Neuronal stem cell (in vitro differentiated cells): ENCODE measurements at regions not wholly inside any gene's neighbourhood (a gene's known extent, or its start where the extent isn't known, plus 50 kb on each side); places are given as distances from the start of the nearest gene placed in this dataset.

Experiments used
- DNase-seq: peaks from one replicate; pipeline ENCODE4 v3.0.0-alpha.2; 2013; ENCODE audit warnings: low spot score
- H2AFZ ChIP-seq: one replicate; pipeline ENCODE4 v1.6.1; 2013; ENCODE audit warnings: mild to moderate bottlenecking, low read length, inconsistent platforms
- H2AK5ac ChIP-seq: 2 replicates; pipeline ENCODE4 v1.6.1; 2013; ENCODE audit warnings: low read depth, mild to moderate bottlenecking, inconsistent platforms, low read length, moderate library complexity, mixed read lengths
- H2BK120ac ChIP-seq: 2 replicates; pipeline ENCODE4 v1.6.1; 2013; ENCODE audit warnings: low read depth, mild to moderate bottlenecking, inconsistent platforms, low read length, moderate library complexity, mixed read lengths
- H2BK12ac ChIP-seq: one replicate; pipeline ENCODE4 v1.6.1; 2013; ENCODE audit warnings: low read length, inconsistent platforms
- H2BK15ac ChIP-seq: 2 replicates; pipeline ENCODE4 v1.6.1; 2013; ENCODE audit warnings: mild to moderate bottlenecking, low read length, inconsistent platforms, mixed read lengths
- H2BK5ac ChIP-seq: one replicate; pipeline ENCODE4 v1.6.1; 2013; ENCODE audit warnings: inconsistent platforms, mild to moderate bottlenecking, low read length, moderate library complexity
- H3K14ac ChIP-seq: one replicate; pipeline ENCODE4 v1.6.1; 2013; ENCODE audit warnings: low read length, inconsistent platforms
- H3K18ac ChIP-seq: 2 replicates; pipeline ENCODE4 v1.6.1; 2013; ENCODE audit warnings: low read length, inconsistent platforms
- H3K23ac ChIP-seq: 2 replicates; pipeline ENCODE4 v1.6.1; 2013; ENCODE audit warnings: low read depth, mild to moderate bottlenecking, mixed read lengths, low read length, inconsistent platforms; ENCODE audit not compliant: poor library complexity
- H3K27ac ChIP-seq: replicated peaks from 3 replicates; pipeline ENCODE4 v1.5.1; 2013; ENCODE audit warnings: low read length, inconsistent platforms
- H3K27me3 ChIP-seq, 3 experiments: 2 replicates each; pipeline ENCODE4 v1.6.1; 2013; ENCODE audit warnings: low read length in 3 of 3, mild to moderate bottlenecking in 2 of 3, inconsistent platforms in 1 of 3, low read depth in 1 of 3, mixed read lengths in 1 of 3, moderate library complexity in 1 of 3; ENCODE audit not compliant: control insufficient read depth in 3 of 3, insufficient read depth in 3 of 3
- H3K36me3 ChIP-seq, 2 donors: replicated peaks in 1 of 2; 2 replicates each; pipeline ENCODE4 v1.6.1; 2013; ENCODE audit warnings: low read length in 2 of 2; ENCODE audit not compliant: control insufficient read depth in 2 of 2, insufficient read depth in 2 of 2
- H3K4ac ChIP-seq: 2 replicates; pipeline ENCODE4 v1.6.1; 2013; ENCODE audit warnings: inconsistent platforms, mild to moderate bottlenecking, low read length, moderate library complexity
- H3K4me1 ChIP-seq, 2 donors: 1 replicate in 1 of 2; 2 replicates in 1 of 2; pipeline ENCODE4 v1.6.1; 2013; ENCODE audit warnings: low read length in 2 of 2, low read depth in 1 of 2; ENCODE audit not compliant: control insufficient read depth in 2 of 2, insufficient read depth in 1 of 2
- H3K4me2 ChIP-seq: one replicate; pipeline ENCODE4 v1.6.1; 2013; ENCODE audit warnings: mild to moderate bottlenecking, low read length, inconsistent platforms; ENCODE audit not compliant: insufficient read depth, poor library complexity, severe bottlenecking
- H3K4me3 ChIP-seq, 2 donors: 2 replicates each; pipeline ENCODE4 v1.5.1; 2013; ENCODE audit warnings: low read length in 2 of 2, mild to moderate bottlenecking in 2 of 2, inconsistent platforms in 1 of 2, moderate library complexity in 1 of 2
- H3K79me1 ChIP-seq: one replicate; pipeline ENCODE4 v1.6.1; 2013; ENCODE audit warnings: low read depth, mild to moderate bottlenecking, inconsistent platforms, low read length, moderate library complexity
- H3K9ac ChIP-seq: one replicate; pipeline ENCODE4 v1.6.1; 2013; ENCODE audit warnings: mild to moderate bottlenecking, low read depth, low read length, inconsistent platforms; ENCODE audit not compliant: poor library complexity
- H3K9me3 ChIP-seq, 2 donors: replicated peaks in 1 of 2; 2 replicates each; pipeline versions ENCODE3 to v1.6.1; 2013; ENCODE audit warnings: low read length in 2 of 2, mild to moderate bottlenecking in 2 of 2, inconsistent platforms in 1 of 2, low read depth in 1 of 2, mixed read lengths in 1 of 2, moderate library complexity in 1 of 2; ENCODE audit not compliant: control insufficient read depth in 2 of 2, insufficient read depth in 1 of 2
- H4K8ac ChIP-seq: one replicate; pipeline ENCODE4 v1.6.1; 2013; ENCODE audit warnings: low read depth, mild to moderate bottlenecking, inconsistent platforms, low read length, moderate library complexity
- H4K91ac ChIP-seq: one replicate; pipeline ENCODE4 v1.6.1; 2013; ENCODE audit warnings: low read length, low read depth, mild to moderate bottlenecking, inconsistent platforms; ENCODE audit not compliant: poor library complexity
- WGBS, 2 donors: extraction: QIAGEN DNeasy Blood & Tissue Kit; methylation state at CpG; one replicate each; pipeline ENCODE4 v1.1.7; 2013; ENCODE audit warnings: missing lambda C conversion rate in 2 of 2, mixed read lengths in 1 of 2; ENCODE audit not compliant: insufficient read length in 2 of 2, insufficient replicate concordance in 1 of 2; ENCODE audit errors: extremely low coverage in 2 of 2; 5-methylcytosine and 5-hydroxymethylcytosine counted together

DNA sequence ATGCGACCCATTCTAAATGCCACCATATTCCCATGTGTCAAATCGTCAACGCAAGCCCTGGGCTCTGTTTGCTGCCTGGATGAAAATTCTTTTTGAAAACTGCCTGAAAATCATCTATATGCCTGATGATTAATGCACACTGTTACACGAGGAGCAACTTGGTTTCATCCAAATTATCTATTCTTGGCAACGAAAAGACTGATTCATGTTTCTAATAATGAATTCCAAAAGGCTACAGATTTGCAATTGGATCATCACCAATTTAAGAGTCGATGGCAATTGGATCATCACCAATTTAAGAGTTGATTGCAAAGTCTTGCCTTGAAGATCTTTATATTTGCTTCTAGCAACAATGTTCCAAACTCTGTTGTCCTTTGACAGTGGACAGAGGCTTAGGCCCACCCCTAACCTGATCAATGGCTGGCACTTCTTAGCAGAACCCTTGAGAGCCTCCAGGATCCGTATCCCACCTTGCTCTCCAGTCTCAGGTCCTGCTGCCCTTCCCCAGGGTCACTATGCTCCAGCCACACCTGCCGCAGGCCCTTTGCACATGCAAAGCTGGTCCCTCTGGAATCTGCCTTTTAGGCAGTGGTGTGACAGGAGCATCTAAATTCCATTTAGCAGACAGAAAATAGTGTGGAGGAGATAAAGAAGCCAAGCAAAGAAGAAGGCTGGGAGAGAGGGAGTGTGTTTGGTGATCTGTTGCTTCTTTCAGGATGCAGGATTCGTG, 460.9 kb upstream of the SULF2 start:
- Histone ChIP-seq H3K9me3 (no peaks in the 10 kb centered on the region), H3K9ac (no peak overlapping the region), H2AK5ac (no peak overlapping the region), H3K27ac (no peak overlapping the region), H3K4me2 (no peak overlapping the region), H2BK15ac (no peak overlapping the region), H3K4me3 (no peak overlapping the region), H3K79me1 (no peaks in the 10 kb centered on the region), H3K23ac (no peak overlapping the region), H3K14ac (no peak overlapping the region), H3K4ac (no peak overlapping the region), H2BK12ac (no peak overlapping the region), H4K91ac (no peak overlapping the region), H3K4me1 (no peaks in the 10 kb centered on the region), H3K27me3 (no peaks in the 10 kb centered on the region), H4K8ac (no peak overlapping the region), H3K18ac (no peak overlapping the region), H2BK120ac (no peak overlapping the region), H3K36me3 (no peaks in the 10 kb centered on the region), H2BK5ac (no peak overlapping the region), H2AFZ (no peak overlapping the region)
- no CpG with 5 or more reads among the region's 9 CpGs for WGBS, 2 donors
- DNase-seq: no peak

- Histone ChIP-seq H2AK5ac (no peak overlapping the region), H4K8ac (no peak overlapping the region), H3K79me1 (no peaks in the 10 kb centered on the region), H2AFZ (no peak overlapping the region), H3K9me3 (no peaks in the 10 kb centered on the region), H3K27ac (no peak overlapping the region), H3K23ac (peak overlapping the region; percentile 32), H2BK120ac (no peak overlapping the region), H4K91ac (no peak overlapping the region), H3K4me3 (no peak overlapping the region), H3K4me1 (no peaks in the 10 kb centered on the region), H3K27me3 (no peaks in the 10 kb centered on the region), H2BK15ac (no peak overlapping the region), H2BK5ac (no peak overlapping the region), H3K4ac (no peak overlapping the region), H3K9ac (no peak overlapping the region), H3K14ac (no peak overlapping the region), H3K4me2 (no peak overlapping the region), H3K18ac (peak overlapping the region; percentile 63), H3K36me3 (no peaks in the 10 kb centered on the region), H2BK12ac (peak overlapping the region; percentile 27)
- no peak for DNase-seq
- WGBS, 2 donors: no CpG with 5 or more reads among the region's 8 CpGs
Measured at GRCh38 chr20:48242623-48243022, 457.3 kb upstream of the SULF2 start.

DNA sequence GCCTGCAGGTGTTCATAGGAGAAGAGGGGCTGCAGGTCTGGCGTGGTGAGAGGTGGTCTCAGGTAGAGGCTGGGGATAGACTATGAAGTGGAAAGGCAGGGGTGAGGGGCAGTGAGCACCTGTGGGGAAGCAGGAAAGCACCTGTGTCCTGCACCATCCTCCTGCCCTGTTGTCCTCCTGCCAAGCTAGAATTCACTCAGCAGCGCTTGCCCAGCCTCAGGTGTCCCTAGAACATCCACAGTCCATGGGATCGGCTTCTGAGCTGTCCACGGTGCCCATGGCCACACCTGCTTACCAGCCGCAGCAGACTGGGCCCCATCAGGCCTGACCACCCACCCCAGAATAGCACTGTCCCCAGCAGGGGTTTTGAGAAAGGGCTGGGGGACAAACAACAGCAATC, 456.2 kb upstream of the SULF2 start:
- Histone ChIP-seq H4K8ac (no peak overlapping the region), H3K4me2 (no peak overlapping the region), H3K9ac (no peak overlapping the region), H3K4me3 (no peak overlapping the region), H3K4ac (no peak overlapping the region), H3K79me1 (no peaks in the 10 kb centered on the region), H2BK120ac (no peak overlapping the region), H3K14ac (no peak overlapping the region), H4K91ac (no peak overlapping the region), H3K27ac (no peak overlapping the region), H3K23ac (no peak overlapping the region), H2BK15ac (no peak overlapping the region), H2AFZ (no peak overlapping the region), H3K9me3 (no peaks in the 10 kb centered on the region), H2AK5ac (no peak overlapping the region), H3K18ac (peak overlapping the region; percentile 24), H2BK5ac (no peak overlapping the region), H3K4me1 (no peaks in the 10 kb centered on the region), H3K36me3 (no peaks in the 10 kb centered on the region), H3K27me3 (no peaks in the 10 kb centered on the region), H2BK12ac (no peak overlapping the region)
- DNase-seq: no peak
- WGBS, 2 donors: no CpG with 5 or more reads among the region's 5 CpGs

DNA sequence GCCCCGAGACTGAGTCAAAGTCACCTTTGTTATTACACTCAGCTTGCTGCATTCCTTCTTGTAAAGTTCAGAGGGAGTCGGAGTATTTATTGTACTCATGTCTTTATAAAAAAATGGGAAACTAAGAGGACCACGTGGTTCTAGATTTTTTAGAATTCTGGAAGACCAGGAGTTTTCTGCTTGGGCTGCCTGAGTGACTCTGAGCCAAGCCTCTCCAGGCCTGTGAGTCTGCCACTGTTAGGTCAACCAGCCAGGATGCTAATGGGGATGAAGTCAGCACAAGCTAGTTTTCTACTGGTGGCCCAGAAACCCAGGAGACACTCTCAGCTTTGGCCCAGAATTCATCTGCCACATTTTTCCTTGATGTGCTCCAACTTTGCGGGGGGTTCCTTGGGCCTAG, 453.5 kb upstream of the SULF2 start:
- no peak overlapping the region for H2AK5ac ChIP-seq

More for the DNA sequence above, 453.5 kb upstream of the SULF2 start:
- Histone ChIP-seq H3K14ac (no peak overlapping the region), H2BK12ac (no peak overlapping the region), H3K4me2 (no peak overlapping the region), H3K9me3 (no peaks in the 10 kb centered on the region), H4K8ac (no peak overlapping the region), H4K91ac (no peak overlapping the region), H3K18ac (no peak overlapping the region), H3K36me3 (no peaks in the 10 kb centered on the region), H3K79me1 (no peaks in the 10 kb centered on the region), H2BK5ac (no peak overlapping the region), H2BK15ac (no peak overlapping the region), H3K23ac (no peak overlapping the region), H3K27me3 (no peaks in the 10 kb centered on the region), H3K9ac (no peak overlapping the region), H2BK120ac (no peak overlapping the region), H3K4me1 (no peaks in the 10 kb centered on the region), H3K27ac (no peak overlapping the region), H3K4me3 (no peak overlapping the region), H3K4ac (no peak overlapping the region), H2AFZ (no peak overlapping the region)
- WGBS, 2 donors: no CpG with 5 or more reads among the region's 4 CpGs
- no peak for DNase-seq
